ENCODE measurements at regions not wholly inside any gene's neighbourhood (a gene's known extent, or its start where the extent isn't known, plus 50 kb on each side); places are given as distances from the start of the nearest gene placed in this dataset.

DNA sequence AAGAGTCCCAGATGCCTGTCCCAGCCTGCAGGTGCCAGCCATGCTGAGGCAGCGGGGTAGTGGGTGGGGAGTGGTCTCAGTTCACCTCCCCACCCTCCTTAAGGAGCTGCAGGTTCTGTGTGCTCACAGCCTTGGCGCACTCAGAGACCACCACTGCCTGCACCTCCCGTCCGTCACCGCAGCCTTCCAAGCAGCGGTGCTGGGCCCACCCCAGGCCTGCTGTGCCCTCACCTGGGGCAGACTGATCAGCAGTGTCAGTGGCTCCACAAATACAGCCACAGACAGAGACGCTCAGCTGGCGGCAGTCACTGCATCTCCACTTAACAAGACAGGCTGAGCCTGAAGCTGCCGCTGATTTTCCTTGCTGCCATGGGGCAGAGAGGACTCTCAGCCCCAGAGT is 120.2 kb downstream of the RFLNA start:
- no peaks in the 10 kb centered on the region for H3K9me2 ChIP-seq (ENCODE audit: insufficient read depth, low read length)
- no TSS peak for BruUV-seq (replicated peaks)
- no peak overlapping the region for H3K4me2 ChIP-seq (ENCODE audit: low read length)
- no peaks in the 10 kb centered on the region for H3K4me1 ChIP-seq (ENCODE audit: insufficient read depth, low read length, poor library complexity, severe bottlenecking)
- H3K79me2 ChIP-seq (ENCODE audit: insufficient read depth, low read depth, low read length): no peaks in the 10 kb centered on the region
- H3K4me3 ChIP-seq (ENCODE audit: low read depth, low read length, poor library complexity, severe bottlenecking): no peak overlapping the region
- CTCF ChIA-PET (ENCODE audit: unreplicated experiment): no interaction called here
- no peak overlapping the region for H3K27ac ChIP-seq (ENCODE audit: low read depth, low read length, poor library complexity, severe bottlenecking)
- H3K36me3 ChIP-seq (ENCODE audit: insufficient read depth, low read length): peaks cover 12% of the 10 kb centered on the region; the same call in 1 of the 2 replicates
- intact Hi-C loops (cut with micrococcal nuclease; ENCODE audit: unreplicated experiment): no loop called here
- H3K9me3 ChIP-seq (ENCODE audit: low read length): no peaks in the 10 kb centered on the region
- no peak overlapping the region for H2AFZ ChIP-seq (ENCODE audit: low read length)
- no peak for TF ChIP-seq EZH2phosphoT487 (IDR thresholded peaks at IDR 0.05; ENCODE audit: borderline replicate concordance, low read depth, low read length)
- TF ChIP-seq, protein P1, sequence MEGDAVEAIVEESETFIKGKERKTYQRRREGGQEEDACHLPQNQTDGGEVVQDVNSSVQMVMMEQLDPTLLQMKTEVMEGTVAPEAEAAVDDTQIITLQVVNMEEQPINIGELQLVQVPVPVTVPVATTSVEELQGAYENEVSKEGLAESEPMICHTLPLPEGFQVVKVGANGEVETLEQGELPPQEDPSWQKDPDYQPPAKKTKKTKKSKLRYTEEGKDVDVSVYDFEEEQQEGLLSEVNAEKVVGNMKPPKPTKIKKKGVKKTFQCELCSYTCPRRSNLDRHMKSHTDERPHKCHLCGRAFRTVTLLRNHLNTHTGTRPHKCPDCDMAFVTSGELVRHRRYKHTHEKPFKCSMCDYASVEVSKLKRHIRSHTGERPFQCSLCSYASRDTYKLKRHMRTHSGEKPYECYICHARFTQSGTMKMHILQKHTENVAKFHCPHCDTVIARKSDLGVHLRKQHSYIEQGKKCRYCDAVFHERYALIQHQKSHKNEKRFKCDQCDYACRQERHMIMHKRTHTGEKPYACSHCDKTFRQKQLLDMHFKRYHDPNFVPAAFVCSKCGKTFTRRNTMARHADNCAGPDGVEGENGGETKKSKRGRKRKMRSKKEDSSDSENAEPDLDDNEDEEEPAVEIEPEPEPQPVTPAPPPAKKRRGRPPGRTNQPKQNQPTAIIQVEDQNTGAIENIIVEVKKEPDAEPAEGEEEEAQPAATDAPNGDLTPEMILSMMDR (conservative IDR thresholded peaks at IDR 0.05; ENCODE audit: low read length): no peak
- H4K20me1 ChIP-seq (ENCODE audit: insufficient read depth, low read length): no peaks in the 10 kb centered on the region
- POLR2A ChIA-PET: no interaction called here
- no peak for DNase-seq (ENCODE audit: low spot score)

DNA sequence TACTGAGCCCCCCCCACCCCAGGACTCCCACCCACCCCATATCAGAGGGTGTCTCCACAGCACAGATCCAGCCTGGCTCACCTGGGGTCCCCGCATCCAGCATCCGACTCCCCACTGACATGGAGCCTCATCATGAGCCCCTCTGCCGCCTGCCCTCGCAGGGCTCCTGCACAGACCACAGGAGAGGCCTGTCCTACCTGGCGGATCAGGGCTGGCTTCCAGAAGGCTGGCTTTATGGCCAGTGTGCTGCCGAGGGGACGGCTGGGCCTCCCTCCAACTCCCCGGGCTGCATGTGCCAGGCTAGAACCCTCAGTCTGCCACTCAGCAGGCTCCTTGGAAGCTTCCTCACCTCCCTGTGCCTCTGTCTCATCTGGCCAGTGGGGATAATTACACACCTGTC is 119.0 kb downstream of the RFLNA start:
- Histone ChIP-seq H3K9me3 (ENCODE audit: low read length) (no peaks in the 10 kb centered on the region), H3K4me2 (ENCODE audit: low read length) (no peak overlapping the region), H2AFZ (ENCODE audit: low read length) (no peak overlapping the region), H3K79me2 (ENCODE audit: insufficient read depth, low read depth, low read length) (no peaks in the 10 kb centered on the region), H3K4me1 (ENCODE audit: insufficient read depth, low read length, poor library complexity, severe bottlenecking) (no peaks in the 10 kb centered on the region), H3K4me3 (ENCODE audit: low read depth, low read length, poor library complexity, severe bottlenecking) (no peak overlapping the region), H3K36me3 (ENCODE audit: insufficient read depth, low read length) (peaks cover under 1% of the 10 kb centered on the region; the same call in 1 of the 2 replicates), H4K20me1 (ENCODE audit: insufficient read depth, low read length) (no peaks in the 10 kb centered on the region), H3K9me2 (ENCODE audit: insufficient read depth, low read length) (no peaks in the 10 kb centered on the region), H3K27ac (ENCODE audit: low read depth, low read length, poor library complexity, severe bottlenecking) (no peak overlapping the region)
- TF ChIP-seq, protein P1 (conservative IDR thresholded peaks at IDR 0.05; ENCODE audit: low read length): no peak
- TF ChIP-seq EZH2phosphoT487 (IDR thresholded peaks at IDR 0.05; ENCODE audit: borderline replicate concordance, low read depth, low read length): no peak
- POLR2A ChIA-PET: no interaction called here
- no peak for DNase-seq (ENCODE audit: low spot score)
- intact Hi-C loops (cut with micrococcal nuclease; ENCODE audit: unreplicated experiment): no loop called here
- no TSS peak for BruUV-seq (replicated peaks)
- CTCF ChIA-PET (ENCODE audit: unreplicated experiment): no interaction called here

DNA sequence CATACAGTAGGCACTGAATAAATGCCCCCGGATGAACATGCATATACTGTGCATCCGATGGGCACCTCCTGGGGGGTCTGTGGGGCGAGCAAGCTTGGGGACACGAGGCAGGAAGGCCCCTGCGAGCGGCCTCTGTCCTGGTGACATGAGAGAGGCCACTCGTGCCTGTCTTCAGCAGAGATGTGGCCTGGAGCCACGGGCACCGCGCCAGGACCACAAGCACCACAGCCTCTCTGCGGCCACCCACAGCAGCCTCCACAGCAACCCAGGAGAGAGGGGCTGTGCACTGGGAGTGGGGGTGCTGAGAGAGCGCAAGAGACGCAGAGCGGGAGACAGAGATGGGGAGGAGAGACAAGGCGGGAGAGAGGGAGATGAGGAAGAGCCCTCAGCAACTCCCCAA is 118.5 kb downstream of the RFLNA start:
- Histone ChIP-seq H3K79me2 (ENCODE audit: insufficient read depth, low read depth, low read length) (no peaks in the 10 kb centered on the region), H3K27ac (ENCODE audit: low read depth, low read length, poor library complexity, severe bottlenecking) (no peak overlapping the region), H3K9me3 (ENCODE audit: low read length) (no peaks in the 10 kb centered on the region), H4K20me1 (ENCODE audit: insufficient read depth, low read length) (no peaks in the 10 kb centered on the region), H3K36me3 (ENCODE audit: insufficient read depth, low read length) (no peaks in the 10 kb centered on the region; the same call in 1 of the 2 replicates), H3K4me1 (ENCODE audit: insufficient read depth, low read length, poor library complexity, severe bottlenecking) (no peaks in the 10 kb centered on the region), H2AFZ (ENCODE audit: low read length) (no peak overlapping the region), H3K4me3 (ENCODE audit: low read depth, low read length, poor library complexity, severe bottlenecking) (no peak overlapping the region), H3K9me2 (ENCODE audit: insufficient read depth, low read length) (no peaks in the 10 kb centered on the region), H3K4me2 (ENCODE audit: low read length) (no peak overlapping the region)
- intact Hi-C loops (cut with micrococcal nuclease; ENCODE audit: unreplicated experiment): no loop called here
- no peak for DNase-seq (ENCODE audit: low spot score)
- POLR2A ChIA-PET: no interaction called here
- CTCF ChIA-PET (ENCODE audit: unreplicated experiment): no interaction called here
- TF ChIP-seq, protein P1 (conservative IDR thresholded peaks at IDR 0.05; ENCODE audit: low read length): no peak
- no peak for TF ChIP-seq EZH2phosphoT487 (IDR thresholded peaks at IDR 0.05; ENCODE audit: borderline replicate concordance, low read depth, low read length)
- no TSS peak for BruUV-seq (replicated peaks)

Measured in OCI-LY7 (cell line).